CD4-positive, alpha-beta memory T cell (primary cell): ENCODE measurements at regions not wholly inside any gene's neighbourhood (a gene's known extent, or its start where the extent isn't known, plus 50 kb on each side); places are given as distances from the start of the nearest gene placed in this dataset.

Experiments
- CTCF ChIA-PET: fragments of 350-600 bp; sonication (Branson Sonifier 250); formaldehyde crosslinking; loops from one replicate; lab custom pipeline; 2021; ENCODE audit warnings: inconsistent platforms; ENCODE audit not compliant: partially characterized antibody; lab: Charles Lee
- POLR2A ChIA-PET: fragments of 350-600 bp; sonication (Branson Sonifier 250); formaldehyde crosslinking; loops from one replicate; lab custom pipeline; 2021; ENCODE audit not compliant: partially characterized antibody; lab: Charles Lee
- DNase-seq, 5 donors: peaks; one replicate each; pipeline versions ENCODE4 v3.0.0 to v3.0.0-alpha.2; 2020 to 2022; ENCODE audit warnings: mixed read lengths in 1 of 5
- H3K27ac ChIP-seq: one replicate; pipeline ENCODE4 v1.7.0; 2013; ENCODE audit warnings: low read depth, low read length
- H3K27me3 ChIP-seq: 2 replicates; pipeline ENCODE4 v1.7.0; 2013; ENCODE audit warnings: mild to moderate bottlenecking, low read length, moderate library complexity; ENCODE audit not compliant: insufficient read depth
- H3K36me3 ChIP-seq: 2 replicates; pipeline ENCODE4 v1.7.0; 2013; ENCODE audit warnings: mild to moderate bottlenecking, low read length, moderate library complexity; ENCODE audit not compliant: insufficient read depth
- H3K4me1 ChIP-seq: 2 replicates; pipeline ENCODE4 v1.7.0; 2013; ENCODE audit warnings: mild to moderate bottlenecking, low read length, moderate library complexity; ENCODE audit not compliant: insufficient read depth
- H3K4me3 ChIP-seq, 2 donors: one replicate each; pipeline ENCODE4 v1.7.0; 2013; ENCODE audit warnings: low read length in 2 of 2, mild to moderate bottlenecking in 1 of 2
- H3K9me3 ChIP-seq, 2 donors: one replicate each; pipeline ENCODE4 v1.7.0; 2013; ENCODE audit warnings: low read length in 2 of 2, control low read depth in 1 of 2; ENCODE audit not compliant: control insufficient read depth in 1 of 2
- H3K27ac Mint-ChIP-seq, 7 donors: one replicate each; pipeline ENCODE4 v1.8.0; 2020 to 2021; ENCODE audit warnings: mixed read lengths in 7 of 7, mild to moderate bottlenecking in 6 of 7, inconsistent platforms in 3 of 7, moderate library complexity in 3 of 7
- H3K27me3 Mint-ChIP-seq, 2 donors: one replicate each; pipeline ENCODE4 v1.8.0; 2020 to 2021; ENCODE audit warnings: mixed read lengths in 2 of 2
- H3K36me3 Mint-ChIP-seq, 2 donors: one replicate each; pipeline ENCODE4 v1.8.0; 2020 to 2021; ENCODE audit warnings: mixed read lengths in 2 of 2, inconsistent platforms in 1 of 2, mild to moderate bottlenecking in 1 of 2
- H3K4me1 Mint-ChIP-seq, 4 donors: one replicate each; pipeline ENCODE4 v1.8.0; 2020 to 2021; ENCODE audit warnings: mixed read lengths in 4 of 4, mild to moderate bottlenecking in 1 of 4
- H3K4me3 Mint-ChIP-seq, 8 donors: one replicate each; pipeline ENCODE4 v1.8.0; 2020 to 2021; ENCODE audit warnings: mixed read lengths in 8 of 8, mild to moderate bottlenecking in 7 of 8, moderate library complexity in 6 of 8, inconsistent platforms in 3 of 8
- H3K9me3 Mint-ChIP-seq, 8 donors: one replicate each; pipeline ENCODE4 v1.8.0; 2020 to 2021; ENCODE audit warnings: mixed read lengths in 8 of 8, mild to moderate bottlenecking in 5 of 8, inconsistent platforms in 3 of 8, moderate library complexity in 1 of 8
- intact Hi-C: fragments of 100-400 bp; cut with micrococcal nuclease; formaldehyde crosslinking; loops from one replicate; pipeline ENCODE4 v1.15.1; 2023

DNA sequence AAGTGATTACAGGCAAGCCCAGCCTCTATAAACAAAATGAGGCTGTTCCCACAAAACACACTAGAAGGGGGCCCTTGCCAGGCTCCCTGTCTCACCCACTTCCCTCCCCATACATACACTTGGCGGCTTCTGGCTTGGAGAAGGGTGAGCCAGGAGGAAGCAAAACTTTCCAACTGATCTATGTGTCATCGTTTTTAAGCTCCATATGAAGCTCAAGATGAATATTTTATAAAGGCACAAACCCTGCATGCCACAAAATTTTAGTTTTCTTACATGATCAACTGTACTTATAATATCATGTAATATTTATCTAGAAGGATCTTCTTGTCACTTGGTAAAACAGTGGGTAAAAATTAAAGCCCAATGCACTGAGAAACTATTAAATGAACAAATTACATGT is 80.8 kb upstream of the TJP1 start:
- ChIA-PET POLR2A (no interaction called here), CTCF (no interaction called here)
- no peaks in the 10 kb centered on the region for H3K4me1 Mint-ChIP-seq
- H3K9me3 ChIP-seq = no peaks in the 10 kb centered on the region
- no peak overlapping the region for H3K4me3 Mint-ChIP-seq
- no peaks in the 10 kb centered on the region for H3K36me3 Mint-ChIP-seq
- H3K27ac ChIP-seq = no peak overlapping the region
- peaks cover 3 to 4% of the 10 kb centered on the region in 2 donors for H3K27me3 Mint-ChIP-seq
- H3K27ac Mint-ChIP-seq = no peak overlapping the region
- H3K4me3 ChIP-seq = no peak overlapping the region
- intact Hi-C loops = no loop called here
- DNase-seq = no peak
- H3K27me3 ChIP-seq = no peaks in the 10 kb centered on the region
- peaks cover 0 to 8% (median 3%) of the 10 kb centered on the region in 8 donors for H3K9me3 Mint-ChIP-seq
- H3K36me3 ChIP-seq = no peaks in the 10 kb centered on the region
- no peaks in the 10 kb centered on the region for H3K4me1 ChIP-seq

DNA sequence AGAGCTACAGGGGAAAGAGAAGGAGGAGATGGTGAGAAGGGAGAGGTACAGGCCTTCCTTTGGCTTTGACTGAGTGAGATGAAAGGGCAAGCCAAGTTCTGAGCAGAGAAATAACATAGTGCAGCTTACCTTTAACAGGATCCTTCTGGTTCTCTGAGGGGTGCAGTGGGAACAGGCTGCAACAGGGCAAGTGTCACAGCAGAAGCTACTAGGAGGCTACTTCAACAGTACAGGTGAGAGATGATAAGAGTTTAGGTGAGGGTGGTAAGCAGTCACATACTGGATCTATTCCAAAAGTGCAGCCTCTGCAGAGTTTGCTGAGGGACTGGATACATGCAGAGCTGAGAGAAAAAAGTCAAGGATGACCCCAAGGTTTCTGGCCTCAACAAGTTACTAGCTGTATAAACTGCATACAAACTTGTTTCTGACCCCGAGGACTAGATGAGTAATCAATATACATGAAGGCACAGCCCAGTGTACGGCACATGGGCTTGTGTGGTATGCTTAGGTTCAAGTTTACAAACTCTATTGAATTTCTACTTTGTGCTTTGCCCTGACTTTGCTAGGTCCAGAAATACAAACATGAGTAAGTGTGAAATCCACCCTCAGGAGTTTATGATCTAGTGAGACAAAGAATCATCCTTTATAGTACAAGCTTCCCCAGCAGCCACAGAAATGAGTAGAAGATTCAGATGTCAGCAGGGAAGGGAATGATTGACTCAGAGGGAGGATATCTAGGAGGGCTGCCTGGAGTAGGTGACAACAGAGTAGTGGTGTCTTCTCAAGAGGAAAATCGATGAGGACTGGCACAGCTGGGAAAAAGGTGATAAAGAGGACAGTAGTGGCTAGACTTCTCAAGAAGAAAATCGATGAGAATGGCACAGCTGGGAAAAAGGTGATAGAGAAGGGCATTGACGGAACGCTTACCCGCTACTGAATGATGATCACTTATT is 78.2 kb upstream of the TJP1 start:
- intact Hi-C loops = no loop called here
- no peak overlapping the region for H3K27ac Mint-ChIP-seq
- Histone ChIP-seq H3K36me3 (no peaks in the 10 kb centered on the region), H3K27me3 (no peaks in the 10 kb centered on the region), H3K9me3 (no peaks in the 10 kb centered on the region), H3K4me1 (no peaks in the 10 kb centered on the region), H3K27ac (no peak overlapping the region), H3K4me3 (no peak overlapping the region)
- H3K9me3 Mint-ChIP-seq = peaks cover 0 to 18% (median 5%) of the 10 kb centered on the region in 8 donors
- ChIA-PET POLR2A (no interaction called here), CTCF (no interaction called here)
- DNase-seq = no peak
- no peaks in the 10 kb centered on the region for H3K36me3 Mint-ChIP-seq
- H3K27me3 Mint-ChIP-seq = peaks cover 3 to 6% of the 10 kb centered on the region in 2 donors
- H3K4me3 Mint-ChIP-seq = no peak overlapping the region
- no peaks in the 10 kb centered on the region for H3K4me1 Mint-ChIP-seq

DNA sequence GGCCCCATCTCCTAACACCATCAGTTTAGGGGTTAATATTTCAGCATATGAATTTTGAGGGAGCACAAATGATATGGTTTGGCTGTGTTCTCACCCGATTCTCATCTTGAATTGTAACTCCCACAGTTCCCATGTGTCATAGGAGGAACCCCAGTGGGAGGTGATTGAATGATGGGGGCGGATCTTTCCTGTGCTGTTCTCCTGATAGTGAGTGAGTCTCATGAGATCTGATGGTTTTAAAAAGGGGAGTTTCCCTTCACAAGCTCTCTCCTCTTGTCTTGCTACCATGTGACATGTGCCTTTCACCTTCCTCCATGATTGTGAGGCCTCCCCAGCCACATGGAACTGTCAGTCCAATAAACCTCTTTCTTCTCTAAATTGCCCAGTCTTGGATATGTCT is 73.8 kb upstream of the TJP1 start:
- Histone ChIP-seq H3K36me3 (no peaks in the 10 kb centered on the region), H3K27me3 (no peaks in the 10 kb centered on the region), H3K4me1 (no peaks in the 10 kb centered on the region), H3K4me3 (no peak overlapping the region), H3K27ac (no peak overlapping the region), H3K9me3 (no peaks in the 10 kb centered on the region)
- no peak for DNase-seq
- peaks cover 2 to 23% (median 8%) of the 10 kb centered on the region in 8 donors for H3K9me3 Mint-ChIP-seq
- intact Hi-C loops = no loop called here
- CTCF ChIA-PET = no interaction called here
- H3K36me3 Mint-ChIP-seq = no peaks in the 10 kb centered on the region
- peaks cover 3 to 10% of the 10 kb centered on the region in 2 donors for H3K27me3 Mint-ChIP-seq
- POLR2A ChIA-PET = no interaction called here
- H3K4me1 Mint-ChIP-seq = no peaks in the 10 kb centered on the region
- H3K4me3 Mint-ChIP-seq = no peak overlapping the region
- H3K27ac Mint-ChIP-seq = no peak overlapping the region

DNA sequence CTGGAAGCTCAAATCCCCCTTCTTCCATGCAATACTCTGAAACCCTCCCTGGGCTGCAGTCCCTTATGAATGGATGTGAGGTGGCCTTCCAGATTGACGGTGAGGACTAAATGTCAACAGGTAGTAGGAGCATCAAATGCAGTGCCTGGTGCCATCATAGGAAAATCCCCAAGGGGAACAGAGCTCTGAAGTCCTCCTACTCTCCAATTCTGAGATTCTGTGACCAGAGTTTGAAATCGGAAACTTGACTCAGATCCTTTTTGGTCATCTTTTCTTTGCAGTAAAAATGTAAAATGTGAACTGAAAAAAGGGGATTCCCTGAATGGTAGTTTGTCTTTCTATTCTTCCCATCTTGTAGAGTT is 68.8 kb upstream of the TJP1 start:
- Histone ChIP-seq H3K27ac (no peak overlapping the region), H3K9me3 (no peaks in the 10 kb centered on the region), H3K4me3 (no peak overlapping the region), H3K27me3 (no peaks in the 10 kb centered on the region), H3K4me1 (no peaks in the 10 kb centered on the region), H3K36me3 (no peaks in the 10 kb centered on the region)
- Mint-ChIP-seq H3K36me3 (no peaks in the 10 kb centered on the region), H3K4me3 (no peak overlapping the region), H3K4me1 (no peaks in the 10 kb centered on the region), H3K27me3 (peaks cover 4 to 7% of the 10 kb centered on the region in 2 donors), H3K27ac (no peak overlapping the region), H3K9me3 (peaks cover 0 to 7% (median 4%) of the 10 kb centered on the region in 8 donors)
- no peak for DNase-seq
- CTCF ChIA-PET = no interaction called here
- POLR2A ChIA-PET = no interaction called here
- intact Hi-C loops = no loop called here

DNA sequence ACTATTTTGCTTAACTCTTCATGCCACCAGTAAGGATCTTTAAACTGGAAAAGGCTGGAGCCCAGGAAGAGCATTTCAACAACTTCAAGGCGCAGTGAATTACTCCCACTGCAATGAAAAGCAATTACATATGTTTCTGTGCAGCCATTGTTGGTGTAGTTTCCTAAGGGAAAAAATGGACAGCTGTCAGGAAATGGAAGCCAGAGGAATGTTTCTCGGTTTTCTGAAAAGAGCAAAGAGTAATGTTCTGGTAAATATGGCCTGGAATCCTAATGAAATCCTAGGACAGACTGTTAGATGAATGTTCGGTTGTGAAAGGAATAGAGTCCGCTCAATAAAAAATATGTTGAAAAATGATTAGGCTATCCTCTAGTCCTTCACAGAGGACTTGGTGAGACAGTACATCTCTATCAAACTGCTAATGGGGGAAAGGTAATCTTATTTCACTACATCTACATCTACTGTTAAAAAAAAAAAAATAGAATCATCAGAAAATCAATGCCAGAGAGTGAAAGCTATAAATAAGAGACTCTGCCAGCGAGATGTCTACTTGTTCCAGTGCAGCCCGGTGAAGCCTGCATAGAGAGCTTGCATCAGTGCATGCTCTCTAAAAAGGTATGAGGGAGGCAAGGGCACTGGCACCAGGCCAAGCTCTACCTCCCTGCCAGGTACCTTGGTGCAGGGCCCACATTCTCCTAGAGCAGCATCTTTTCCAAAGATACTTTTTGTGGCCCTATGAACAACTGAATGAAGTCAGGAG is 68.2 kb upstream of the TJP1 start:
- H3K9me3 Mint-ChIP-seq = peaks cover 0 to 6% (median 3%) of the 10 kb centered on the region in 8 donors
- H3K27ac Mint-ChIP-seq = no peak overlapping the region
- DNase-seq = no peak
- ChIA-PET CTCF (no interaction called here), POLR2A (no interaction called here)
- H3K27me3 Mint-ChIP-seq = peaks cover 4 to 9% of the 10 kb centered on the region in 2 donors
- H3K27ac ChIP-seq = no peak overlapping the region
- no peaks in the 10 kb centered on the region for H3K9me3 ChIP-seq
- no peak overlapping the region for H3K4me3 Mint-ChIP-seq
- H3K36me3 Mint-ChIP-seq = no peaks in the 10 kb centered on the region
- H3K4me1 ChIP-seq = no peaks in the 10 kb centered on the region
- H3K36me3 ChIP-seq = no peaks in the 10 kb centered on the region
- intact Hi-C loops = no loop called here
- H3K4me1 Mint-ChIP-seq = no peaks in the 10 kb centered on the region
- no peaks in the 10 kb centered on the region for H3K27me3 ChIP-seq
- no peak overlapping the region for H3K4me3 ChIP-seq

DNA sequence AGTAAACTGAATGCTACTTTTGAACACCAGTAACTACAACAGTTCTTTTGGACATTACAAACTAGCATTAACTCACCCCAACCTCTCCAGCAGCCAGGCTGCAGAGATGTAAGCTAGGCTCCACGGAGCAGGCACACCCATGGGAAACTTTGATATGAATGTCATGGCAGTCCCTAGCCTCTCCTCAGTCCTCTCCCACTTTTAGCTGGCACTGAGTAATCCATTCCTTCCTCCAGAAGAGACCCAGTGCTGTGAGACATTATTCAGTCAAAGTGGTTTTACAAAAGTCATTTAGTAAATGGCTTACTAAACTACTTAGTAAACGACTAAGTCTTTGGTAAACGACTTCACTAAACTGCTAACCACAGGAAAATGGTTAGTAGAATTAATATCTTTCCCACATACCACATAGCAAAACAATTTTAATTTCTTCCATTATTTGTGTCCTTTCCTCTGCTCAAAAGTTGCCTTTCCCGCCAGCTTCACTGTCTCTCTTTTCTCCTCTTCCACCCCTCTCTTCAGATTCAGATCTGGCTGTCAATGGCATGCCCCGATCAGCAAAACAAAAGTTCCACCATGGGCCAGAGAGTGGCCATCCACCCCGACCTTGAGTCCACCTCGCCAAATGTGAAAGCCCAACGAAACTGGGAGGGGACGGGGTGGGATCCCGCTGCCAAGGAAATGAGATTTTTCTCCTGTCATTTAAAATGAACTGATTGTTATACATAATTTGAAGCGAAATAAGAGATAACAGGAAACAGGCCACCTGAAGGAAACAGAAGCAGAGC is 67.5 kb upstream of the TJP1 start:
- CTCF ChIA-PET = no interaction called here
- Mint-ChIP-seq H3K9me3 (peaks cover 0 to 4% (median 0%) of the 10 kb centered on the region in 8 donors), H3K27ac (peak overlapping the region in 2 of 7 donors; percentile 25 to 62), H3K27me3 (peaks cover 4 to 7% of the 10 kb centered on the region in 2 donors), H3K36me3 (no peaks in the 10 kb centered on the region), H3K4me3 (no peak overlapping the region), H3K4me1 (no peaks in the 10 kb centered on the region)
- Histone ChIP-seq H3K4me3 (no peak overlapping the region), H3K36me3 (no peaks in the 10 kb centered on the region), H3K4me1 (no peaks in the 10 kb centered on the region), H3K27ac (no peak overlapping the region), H3K27me3 (no peaks in the 10 kb centered on the region), H3K9me3 (no peaks in the 10 kb centered on the region)
- intact Hi-C loops = no loop called here
- POLR2A ChIA-PET = no interaction called here
- no peak for DNase-seq

DNA sequence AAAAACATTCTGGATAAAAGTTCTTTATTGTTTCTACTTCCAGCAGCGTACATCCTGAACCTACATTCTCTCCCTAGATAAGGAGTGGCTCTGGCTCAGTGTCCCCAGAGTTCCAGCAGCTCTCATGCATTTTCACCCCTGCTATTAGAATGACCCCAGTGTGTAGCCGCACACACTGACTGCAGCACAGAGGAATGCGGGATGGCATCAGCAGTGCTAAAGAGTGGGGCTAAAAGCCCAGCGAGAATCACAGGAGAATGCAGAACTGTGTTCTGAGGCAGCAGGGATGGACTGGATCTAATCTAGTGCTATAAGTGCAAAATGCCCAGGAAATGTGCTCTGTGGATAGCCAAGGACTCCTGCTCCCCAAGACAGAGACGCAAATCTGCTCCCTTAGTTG is 66.4 kb upstream of the TJP1 start:
- Mint-ChIP-seq H3K4me1 (no peaks in the 10 kb centered on the region), H3K36me3 (no peaks in the 10 kb centered on the region), H3K9me3 (peaks cover 0 to 4% (median 0%) of the 10 kb centered on the region in 8 donors), H3K27ac (no peak overlapping the region), H3K4me3 (no peak overlapping the region), H3K27me3 (peaks cover 6 to 7% of the 10 kb centered on the region in 2 donors)
- no peak for DNase-seq
- Histone ChIP-seq H3K4me3 (no peak overlapping the region), H3K9me3 (no peaks in the 10 kb centered on the region), H3K4me1 (no peaks in the 10 kb centered on the region), H3K27ac (no peak overlapping the region), H3K36me3 (no peaks in the 10 kb centered on the region), H3K27me3 (no peaks in the 10 kb centered on the region)
- ChIA-PET POLR2A (no interaction called here), CTCF (no interaction called here)
- intact Hi-C loops = no loop called here
